ENCODE measurements at regions not wholly inside any gene's neighbourhood (a gene's known extent, or its start where the extent isn't known, plus 50 kb on each side); places are given as distances from the start of the nearest gene placed in this dataset.

- no peak overlapping the region for H3K4me3 ChIP-seq (ENCODE audit: low read length)
- H3K36me3 Mint-ChIP-seq (ENCODE audit: low read depth), result no peaks in the 10 kb centered on the region
- peaks cover 3% of the 10 kb centered on the region for H3K9me3 Mint-ChIP-seq
- H3K27ac Mint-ChIP-seq, result no peak overlapping the region
- ATAC-seq (ENCODE audit: poor library complexity), result no peak
- intact Hi-C loops (cut with DNase I, micrococcal nuclease), result no loop called here
- ChIA-PET CTCF (interaction anchor here (0.7 kb wide), 1 partner anchor 10 kb away, joined by 3 read pairs; no protein-coding TSS in a partner anchor), POLR2A (interaction anchor here (0.8 kb wide), 1 partner anchor 192 kb away, joined by 3 read pairs; no protein-coding TSS in a partner anchor)
- no peaks in the 10 kb centered on the region for H3K9me3 ChIP-seq (ENCODE audit: control insufficient read depth in 1 of 2, insufficient read depth in 1 of 2, low read length in 2 of 2)
- no peak overlapping the region for H3K27ac ChIP-seq (ENCODE audit: low read depth in 1 of 2, low read length in 2 of 2)
- peaks cover 19% of the 10 kb centered on the region for H3K4me1 Mint-ChIP-seq (ENCODE audit: low read depth)
- no peaks in the 10 kb centered on the region for H3K27me3 ChIP-seq (ENCODE audit: control insufficient read depth in 1 of 2, insufficient read depth in 2 of 2, low read length in 2 of 2)
- no peak overlapping the region for H3K4me3 Mint-ChIP-seq
- no peaks in the 10 kb centered on the region for H3K27me3 Mint-ChIP-seq
- H3K4me1 ChIP-seq (ENCODE audit: insufficient read depth, low read length), result peaks cover 18% of the 10 kb centered on the region
- no peak for DNase-seq
- TF ChIP-seq, protein P1, sequence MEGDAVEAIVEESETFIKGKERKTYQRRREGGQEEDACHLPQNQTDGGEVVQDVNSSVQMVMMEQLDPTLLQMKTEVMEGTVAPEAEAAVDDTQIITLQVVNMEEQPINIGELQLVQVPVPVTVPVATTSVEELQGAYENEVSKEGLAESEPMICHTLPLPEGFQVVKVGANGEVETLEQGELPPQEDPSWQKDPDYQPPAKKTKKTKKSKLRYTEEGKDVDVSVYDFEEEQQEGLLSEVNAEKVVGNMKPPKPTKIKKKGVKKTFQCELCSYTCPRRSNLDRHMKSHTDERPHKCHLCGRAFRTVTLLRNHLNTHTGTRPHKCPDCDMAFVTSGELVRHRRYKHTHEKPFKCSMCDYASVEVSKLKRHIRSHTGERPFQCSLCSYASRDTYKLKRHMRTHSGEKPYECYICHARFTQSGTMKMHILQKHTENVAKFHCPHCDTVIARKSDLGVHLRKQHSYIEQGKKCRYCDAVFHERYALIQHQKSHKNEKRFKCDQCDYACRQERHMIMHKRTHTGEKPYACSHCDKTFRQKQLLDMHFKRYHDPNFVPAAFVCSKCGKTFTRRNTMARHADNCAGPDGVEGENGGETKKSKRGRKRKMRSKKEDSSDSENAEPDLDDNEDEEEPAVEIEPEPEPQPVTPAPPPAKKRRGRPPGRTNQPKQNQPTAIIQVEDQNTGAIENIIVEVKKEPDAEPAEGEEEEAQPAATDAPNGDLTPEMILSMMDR (IDR thresholded peaks at IDR 0.05), result no peak
- H3K36me3 ChIP-seq (ENCODE audit: insufficient read depth, low read length), result no peaks in the 10 kb centered on the region
These were observed 132.8 kb upstream of the RAP1B start for GRCh38 chr12:68477906-68478305.

DNA sequence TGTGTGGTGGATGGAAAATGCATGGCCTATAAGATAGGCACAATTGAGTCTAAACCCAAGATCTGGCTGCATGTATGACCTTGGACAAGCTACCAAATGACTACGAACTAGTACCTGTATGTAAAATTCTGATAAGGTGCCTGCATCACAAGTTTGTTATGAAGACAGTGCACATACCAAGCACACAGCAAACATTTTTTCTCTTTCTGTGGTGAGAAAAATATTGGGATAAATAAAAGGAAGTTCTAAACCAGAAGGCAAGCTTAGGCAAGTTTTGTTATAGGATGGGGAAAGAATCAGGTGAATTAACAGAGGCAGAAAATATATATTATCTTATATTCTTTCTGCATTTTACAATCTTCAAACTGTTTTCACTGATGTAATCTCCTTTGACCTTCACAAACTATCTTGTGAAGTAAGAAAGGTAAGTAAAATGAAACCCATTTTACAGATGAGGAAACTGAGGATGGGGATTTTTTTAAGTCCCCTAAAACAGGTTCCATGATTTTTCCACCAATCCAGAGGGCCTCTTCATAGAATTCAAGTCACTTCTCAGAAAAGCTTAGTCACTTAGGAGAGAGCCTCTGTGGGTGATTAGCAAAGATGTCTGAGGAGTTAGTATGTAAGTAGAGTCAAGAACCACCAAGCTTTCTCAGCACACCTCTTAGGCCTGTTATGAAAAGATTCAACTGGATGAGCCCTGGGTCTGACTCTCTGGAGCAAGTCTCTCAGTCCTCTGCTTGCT, 132.0 kb upstream of the RAP1B start:
- Mint-ChIP-seq H3K4me3 (no peak overlapping the region), H3K36me3 (ENCODE audit: low read depth) (no peaks in the 10 kb centered on the region), H3K4me1 (ENCODE audit: low read depth) (peaks cover 25% of the 10 kb centered on the region), H3K9me3 (peaks cover 3% of the 10 kb centered on the region), H3K27ac (no peak overlapping the region), H3K27me3 (no peaks in the 10 kb centered on the region)
- no peak overlapping the region for H3K4me3 ChIP-seq (ENCODE audit: low read length)
- ChIA-PET POLR2A (interaction anchor here (0.6 to 0.8 kb wide), 2 partner anchors 10 to 192 kb away, joined by 3 to 5 read pairs; no protein-coding TSS in a partner anchor), CTCF (no interaction called here)
- ATAC-seq (ENCODE audit: poor library complexity), result no peak
- intact Hi-C loops (cut with DNase I, micrococcal nuclease), result no loop called here
- no peaks in the 10 kb centered on the region for H3K27me3 ChIP-seq (ENCODE audit: control insufficient read depth in 1 of 2, insufficient read depth in 2 of 2, low read length in 2 of 2)
- H3K9me3 ChIP-seq (ENCODE audit: control insufficient read depth in 1 of 2, insufficient read depth in 1 of 2, low read length in 2 of 2), result no peaks in the 10 kb centered on the region
- TF ChIP-seq, protein P1 (IDR thresholded peaks at IDR 0.05), result no peak
- H3K4me1 ChIP-seq (ENCODE audit: insufficient read depth, low read length), result peaks cover 19% of the 10 kb centered on the region
- no peak overlapping the region for H3K27ac ChIP-seq (ENCODE audit: low read depth in 1 of 2, low read length in 2 of 2)
- no peaks in the 10 kb centered on the region for H3K36me3 ChIP-seq (ENCODE audit: insufficient read depth, low read length)
- no peak for DNase-seq

DNA sequence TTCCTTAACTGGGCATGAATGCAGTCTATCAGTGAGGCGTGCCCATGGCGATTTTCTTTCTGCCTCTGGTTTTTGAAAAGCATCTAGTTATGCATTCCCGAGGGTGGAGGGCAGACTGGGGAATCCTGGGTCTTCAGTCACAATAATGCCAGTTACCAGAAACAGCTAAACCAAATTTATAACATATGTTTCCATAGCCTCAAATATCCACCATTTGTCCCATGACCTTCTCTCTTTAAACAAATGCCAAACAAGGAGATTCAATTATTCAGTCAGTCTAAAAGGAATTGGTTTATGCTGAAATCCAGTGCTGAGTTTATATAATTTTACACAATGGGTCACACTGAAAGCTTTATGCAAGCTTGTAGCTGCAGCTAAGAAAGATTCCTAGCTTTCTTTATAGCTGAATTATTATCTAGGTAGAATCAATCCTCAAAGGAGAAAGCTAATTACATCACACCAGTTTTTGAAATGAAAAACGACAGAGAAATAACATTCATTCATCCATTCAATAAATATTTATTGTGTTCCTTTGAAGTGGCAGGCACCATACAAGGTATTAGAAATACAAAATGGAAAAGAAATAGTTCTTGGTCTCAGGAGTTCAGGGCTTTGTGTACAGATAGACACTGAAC, 131.3 kb upstream of the RAP1B start:
- POLR2A ChIA-PET, result no interaction called here
- Mint-ChIP-seq H3K4me3 (no peak overlapping the region), H3K27me3 (no peaks in the 10 kb centered on the region)

More for the DNA sequence above, 131.3 kb upstream of the RAP1B start:
- H3K27ac ChIP-seq (ENCODE audit: low read depth in 1 of 2, low read length in 2 of 2), result no peak overlapping the region
- intact Hi-C loops (cut with DNase I, micrococcal nuclease), result no loop called here
- no peaks in the 10 kb centered on the region for H3K36me3 ChIP-seq (ENCODE audit: insufficient read depth, low read length)
- ATAC-seq (ENCODE audit: poor library complexity), result no peak
- Mint-ChIP-seq H3K4me1 (ENCODE audit: low read depth) (peaks cover 26% of the 10 kb centered on the region), H3K36me3 (ENCODE audit: low read depth) (no peaks in the 10 kb centered on the region), H3K9me3 (peaks cover 3% of the 10 kb centered on the region), H3K27ac (no peak overlapping the region)
- H3K27me3 ChIP-seq (ENCODE audit: control insufficient read depth in 1 of 2, insufficient read depth in 2 of 2, low read length in 2 of 2), result no peaks in the 10 kb centered on the region
- H3K9me3 ChIP-seq (ENCODE audit: control insufficient read depth in 1 of 2, insufficient read depth in 1 of 2, low read length in 2 of 2), result no peaks in the 10 kb centered on the region
- no peak overlapping the region for H3K4me3 ChIP-seq (ENCODE audit: low read length)
- TF ChIP-seq, protein P1 (IDR thresholded peaks at IDR 0.05), result no peak
- DNase-seq, result no peak
- CTCF ChIA-PET, result no interaction called here
- H3K4me1 ChIP-seq (ENCODE audit: insufficient read depth, low read length), result peaks cover 19% of the 10 kb centered on the region

Measured in CD4-positive, alpha-beta T cell (primary cell).